GM21825 (cell line): ENCODE measurements at regions not wholly inside any gene's neighbourhood (a gene's known extent, or its start where the extent isn't known, plus 50 kb on each side); places are given as distances from the start of the nearest gene placed in this dataset.

ENCODE experiments used
- ATAC-seq: cut with Tn5 transposase; IDR thresholded peaks from one replicate; pipeline ENCODE4 v1.9.1; 2021; ENCODE audit warnings: mild to moderate bottlenecking, moderate library complexity; ENCODE audit not compliant: unreplicated experiment

GRCh38 chr11:112579282-112579681, 318.6 kb upstream of the PLET1 start:
- no peak for ATAC-seq

DNA sequence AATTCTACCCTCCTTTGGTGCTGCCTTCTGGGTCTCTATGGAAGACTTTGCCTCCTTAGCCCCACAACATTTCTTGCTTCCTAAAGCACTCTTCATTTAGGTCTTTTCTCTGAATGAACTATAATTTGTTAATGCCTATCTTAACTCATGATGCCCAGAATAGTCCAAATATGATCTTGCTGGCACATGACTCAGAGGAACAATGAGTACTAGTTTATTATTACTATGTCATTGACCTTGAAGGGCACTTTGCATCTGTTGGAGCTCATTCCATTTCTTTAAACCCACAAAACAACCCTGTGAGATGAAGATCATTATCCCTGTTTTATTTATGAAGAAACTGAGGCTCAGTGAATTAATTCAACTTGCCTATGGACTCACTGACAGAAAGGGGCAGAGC, 320.2 kb upstream of the PLET1 start:
- ATAC-seq, result no peak

DNA sequence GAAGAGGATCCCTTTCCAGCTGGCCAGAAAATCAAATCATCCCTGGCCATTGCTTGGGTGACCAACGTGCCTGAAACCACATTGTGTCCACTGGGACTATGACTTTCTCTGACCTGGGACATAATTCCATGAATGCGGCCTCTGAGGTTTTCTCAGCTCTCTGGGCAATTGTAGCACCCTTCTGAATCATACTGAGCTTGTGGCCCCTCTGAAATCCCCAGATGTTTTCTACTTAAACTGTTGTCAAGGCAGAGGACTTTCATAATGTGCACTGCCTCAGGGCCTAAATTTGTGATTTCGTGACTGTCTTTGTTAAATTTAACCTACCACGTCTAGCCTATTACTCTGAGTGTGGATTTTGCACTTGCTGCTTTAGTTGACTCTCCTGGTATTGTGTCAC, 321.1 kb upstream of the PLET1 start:
- no peak for ATAC-seq

GRCh38 chr11:112582366-112582765, 321.7 kb upstream of the PLET1 start:
- no peak for ATAC-seq

DNA sequence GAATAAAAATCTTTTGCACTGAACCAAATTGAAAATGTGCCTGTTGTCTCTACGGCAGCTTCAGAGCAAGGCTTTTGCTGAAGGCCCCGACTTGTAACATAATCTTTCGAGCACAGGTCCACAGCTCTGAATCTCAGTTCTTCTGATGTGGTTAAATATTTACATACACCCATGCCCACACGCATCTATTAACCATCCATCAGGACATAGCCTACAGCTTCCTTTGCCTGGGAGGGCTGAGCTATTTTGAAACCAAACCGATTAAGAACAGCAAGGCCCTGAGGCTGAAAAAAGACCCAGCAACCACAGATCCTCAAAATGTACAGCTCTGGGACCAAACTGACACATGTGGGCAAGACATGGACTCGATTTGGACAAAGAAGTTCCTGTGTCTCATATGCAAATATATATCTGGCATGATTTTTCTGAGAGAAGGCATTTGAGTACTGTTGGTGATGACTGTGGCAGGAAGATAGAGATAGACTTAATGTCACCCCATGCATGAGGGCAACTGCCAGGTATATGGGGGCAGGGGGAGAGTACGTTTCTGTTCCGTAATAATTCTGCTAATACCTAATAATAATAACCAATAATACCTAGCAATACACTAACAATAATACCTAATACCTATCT, 322.7 kb upstream of the PLET1 start:
- peak; percentile 93 for ATAC-seq

DNA sequence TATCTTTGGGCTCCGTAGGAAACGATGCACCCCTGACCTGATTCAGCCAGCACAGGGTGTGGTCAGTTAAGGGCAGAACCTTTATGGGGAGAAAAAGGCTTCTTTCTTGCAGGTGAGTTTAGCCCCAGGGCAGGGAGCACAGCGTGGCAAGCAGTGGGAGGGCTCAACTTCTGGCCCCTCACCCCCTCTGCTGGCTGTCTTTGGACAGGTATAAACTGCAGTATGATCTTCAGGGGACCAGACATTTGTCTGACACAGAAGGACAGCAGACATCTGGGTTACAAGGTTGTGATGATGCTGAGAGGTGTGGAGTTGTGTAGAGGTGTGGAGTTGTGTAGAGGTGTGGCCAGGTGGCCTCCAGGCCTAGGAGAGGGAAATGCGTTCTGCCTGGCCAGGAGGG, 324.0 kb upstream of the PLET1 start:
- no peak for ATAC-seq

DNA sequence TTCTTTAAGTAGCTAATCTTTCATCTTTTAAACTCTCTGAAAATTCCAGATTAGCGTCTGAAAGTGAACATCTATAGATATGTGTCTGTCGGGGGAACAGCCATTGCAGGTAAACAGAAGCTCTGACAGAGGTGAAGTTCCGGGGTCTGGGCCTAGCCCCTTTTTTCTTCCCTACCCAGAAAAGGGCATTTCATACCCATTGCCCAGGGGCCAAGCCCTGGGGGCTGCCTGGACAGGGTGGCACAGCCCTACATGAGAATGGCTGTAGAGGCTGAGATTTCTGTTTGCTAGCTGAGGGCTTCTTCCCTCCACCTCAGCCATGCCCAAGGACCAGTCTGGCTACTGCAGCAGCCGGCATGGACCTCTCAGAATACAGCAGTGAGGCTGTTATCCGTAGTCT, 327.0 kb upstream of the PLET1 start:
- no peak for ATAC-seq

GRCh38 chr11:112588252-112588694, 327.6 kb upstream of the PLET1 start:
- no peak for ATAC-seq

DNA sequence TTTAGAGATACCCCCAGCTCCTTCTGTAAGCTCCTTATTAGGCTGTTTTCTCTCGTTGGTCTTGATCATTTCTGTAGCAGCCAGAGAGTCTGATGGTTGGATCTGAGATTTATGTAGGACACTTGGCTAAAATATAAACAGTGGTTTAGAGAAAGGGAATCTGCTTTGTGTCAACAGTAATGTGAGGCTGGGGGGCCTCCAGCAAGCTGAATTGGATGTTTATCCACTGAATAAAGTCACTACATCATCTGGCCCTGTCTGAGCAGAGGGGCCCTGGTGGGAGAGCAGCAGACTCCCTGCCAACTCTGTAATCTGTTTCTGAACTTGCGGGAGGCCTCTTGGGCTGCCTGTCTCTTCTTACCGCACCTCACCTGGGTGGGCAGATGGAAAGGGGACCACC, 328.5 kb upstream of the PLET1 start:
- ATAC-seq, result no peak

DNA sequence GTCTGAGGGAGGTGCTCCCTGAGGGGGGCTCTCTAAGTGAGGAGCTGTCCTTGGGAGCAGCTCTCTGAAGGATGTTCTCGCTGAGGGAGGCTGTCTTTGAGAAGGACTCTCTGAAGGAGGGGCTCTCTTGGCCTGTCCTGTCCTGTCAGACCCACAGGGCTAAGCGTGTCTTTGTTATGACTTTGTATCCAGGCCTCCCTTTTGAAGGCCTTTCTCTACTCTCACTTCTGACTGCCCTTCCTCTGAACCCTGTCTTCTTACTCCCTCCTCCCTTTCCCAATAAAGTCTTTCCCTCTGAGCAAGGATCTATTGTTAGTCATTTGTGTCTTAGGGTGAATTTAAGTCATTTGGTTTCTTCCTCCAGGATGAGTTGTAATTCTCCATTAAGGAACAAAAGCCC, 330.1 kb upstream of the PLET1 start:
- no peak for ATAC-seq

GRCh38 chr11:112593440-112593839, 332.8 kb upstream of the PLET1 start:
- no peak for ATAC-seq

DNA sequence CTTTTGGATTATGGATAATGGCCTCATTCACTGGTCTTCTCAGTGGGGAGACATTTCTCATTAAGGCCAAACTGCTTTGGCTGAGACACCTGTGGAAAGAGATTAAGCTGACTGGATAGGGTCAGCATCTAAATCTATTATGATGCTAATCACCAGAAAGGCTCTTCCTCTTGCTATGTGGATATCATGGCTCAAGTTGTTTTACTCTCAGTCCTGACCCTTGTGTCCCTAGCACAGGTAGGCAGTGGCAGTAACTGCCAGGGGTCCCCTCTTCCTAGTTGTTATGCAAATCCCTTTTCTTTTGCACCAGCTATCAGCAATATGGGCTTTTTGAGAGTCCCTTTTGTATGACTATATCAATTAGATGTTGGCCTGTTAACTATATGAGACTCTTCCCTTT, 335.7 kb upstream of the PLET1 start:
- ATAC-seq, result no peak

DNA sequence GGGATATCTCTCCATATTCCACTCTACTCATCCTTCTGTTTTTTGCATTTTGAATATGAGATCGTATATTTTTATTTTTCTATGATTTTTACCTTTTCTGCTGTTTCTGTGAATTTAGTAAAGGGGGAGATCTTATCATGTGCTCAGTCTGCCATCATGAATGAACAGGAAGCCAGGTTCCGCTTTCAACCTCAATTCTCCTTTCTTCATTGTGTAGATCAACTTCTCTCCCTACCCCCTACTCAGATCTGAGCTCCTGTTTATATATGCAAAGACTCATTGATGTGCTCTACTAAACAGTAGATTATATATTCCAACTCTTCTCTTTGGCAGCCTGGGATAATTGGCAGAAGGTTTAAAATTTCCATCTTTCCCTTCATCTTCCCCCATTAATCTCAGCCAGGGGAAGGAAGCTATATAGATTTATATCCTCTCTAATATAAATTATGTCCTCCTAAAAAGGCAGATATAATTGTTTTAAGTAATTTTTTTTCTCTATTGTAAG, 336.7 kb upstream of the PLET1 start:
- ATAC-seq, result no peak

DNA sequence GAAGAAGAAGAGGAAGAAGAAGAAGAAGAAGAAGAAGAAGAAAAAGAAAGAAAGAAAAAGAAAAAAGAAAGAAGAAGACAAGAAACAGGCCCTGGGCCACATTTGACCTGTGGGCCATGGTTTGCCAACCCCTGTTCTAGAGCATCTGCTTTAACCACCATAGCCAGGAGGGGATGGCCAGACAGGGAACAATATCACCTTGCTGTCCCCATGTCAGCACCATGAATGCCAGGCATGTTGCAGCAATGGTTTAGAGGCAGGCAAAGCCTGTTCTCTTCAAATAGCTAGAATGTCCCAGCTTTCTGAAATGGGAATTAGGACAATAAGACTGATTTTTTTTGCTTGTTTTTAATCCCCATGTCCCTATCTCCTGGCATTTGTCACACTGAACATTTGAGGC, 338.6 kb upstream of the PLET1 start:
- no peak for ATAC-seq

DNA sequence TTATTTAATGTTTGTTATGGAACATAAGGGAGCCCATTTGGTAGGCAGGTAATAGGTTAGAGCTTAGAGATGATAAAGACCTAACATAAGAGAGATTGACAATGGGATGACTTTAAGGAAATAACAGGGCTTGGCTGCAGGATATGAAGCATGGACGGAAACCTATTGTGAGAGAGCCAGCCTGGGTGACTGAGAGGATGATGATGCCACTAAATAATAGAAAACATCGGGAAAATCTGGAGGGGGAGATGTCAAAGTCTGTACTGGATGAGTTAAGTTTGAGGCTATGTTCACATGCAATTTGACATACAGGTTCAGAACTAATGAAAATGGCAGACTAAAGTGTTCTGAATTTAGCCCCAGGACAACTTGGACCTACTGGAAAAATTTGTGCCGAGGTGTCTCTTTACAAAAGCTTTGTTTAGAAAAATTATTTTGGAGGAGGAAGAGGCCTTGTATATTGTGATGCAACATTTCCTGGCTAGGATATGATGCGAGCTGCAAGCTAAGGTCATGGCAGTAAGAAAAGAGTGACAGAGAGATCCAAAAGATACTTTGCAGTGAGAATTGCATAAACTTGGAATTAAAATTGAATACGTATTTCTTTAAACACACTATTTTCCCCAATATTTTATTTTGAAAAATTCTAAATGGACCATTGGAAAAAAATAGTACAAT, 339.3 kb upstream of the PLET1 start:
- no peak for ATAC-seq

DNA sequence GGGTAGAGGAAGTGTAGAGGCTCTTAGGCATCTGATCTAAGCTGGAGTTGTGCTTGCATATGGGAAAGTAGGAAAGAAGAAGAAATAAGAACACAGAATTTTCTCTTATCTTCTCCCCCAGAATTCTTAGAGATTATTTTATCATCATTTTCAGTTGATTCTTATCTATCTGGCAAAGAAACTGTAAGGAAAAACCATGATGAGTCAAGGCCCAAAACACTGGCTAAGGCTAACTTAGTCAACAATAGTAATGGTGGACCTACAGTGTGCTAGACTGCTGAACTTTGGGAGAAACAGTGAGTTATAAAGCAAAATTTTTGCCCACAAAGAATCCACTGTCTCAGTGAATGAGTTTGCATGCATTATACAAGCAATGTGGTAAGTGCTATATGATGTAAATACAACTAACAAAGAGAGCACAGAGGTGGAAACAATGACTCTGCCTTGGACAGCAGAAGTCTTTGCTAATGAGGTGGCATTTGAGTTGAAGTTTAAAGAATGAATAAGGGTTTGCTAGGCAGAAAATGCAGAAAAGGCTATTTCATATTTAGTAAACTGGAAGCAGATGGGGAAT, 344.5 kb upstream of the PLET1 start:
- no peak for ATAC-seq

DNA sequence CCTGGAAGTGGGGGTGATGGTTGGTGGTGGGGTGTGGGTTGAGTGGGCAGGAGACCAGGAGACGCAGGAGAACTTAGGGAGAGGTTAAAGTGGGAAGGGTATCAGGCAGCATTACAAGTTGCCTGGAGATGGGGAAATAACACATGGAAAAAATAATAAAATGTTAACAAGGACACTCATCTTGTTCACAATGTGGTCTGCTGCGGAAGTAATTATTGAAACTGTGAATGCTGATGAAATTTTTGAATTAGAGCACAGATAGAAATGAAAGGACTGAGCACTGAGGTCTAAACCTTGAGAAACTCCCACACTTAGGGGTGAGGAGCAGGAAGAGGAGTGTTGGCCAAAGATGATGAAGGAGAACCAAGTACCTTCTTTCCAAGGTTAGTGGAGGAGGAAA, 346.0 kb upstream of the PLET1 start:
- no peak for ATAC-seq

- no peak for ATAC-seq
These were observed 347.8 kb upstream of the PLET1 start for GRCh38 chr11:112608509-112608908.

DNA sequence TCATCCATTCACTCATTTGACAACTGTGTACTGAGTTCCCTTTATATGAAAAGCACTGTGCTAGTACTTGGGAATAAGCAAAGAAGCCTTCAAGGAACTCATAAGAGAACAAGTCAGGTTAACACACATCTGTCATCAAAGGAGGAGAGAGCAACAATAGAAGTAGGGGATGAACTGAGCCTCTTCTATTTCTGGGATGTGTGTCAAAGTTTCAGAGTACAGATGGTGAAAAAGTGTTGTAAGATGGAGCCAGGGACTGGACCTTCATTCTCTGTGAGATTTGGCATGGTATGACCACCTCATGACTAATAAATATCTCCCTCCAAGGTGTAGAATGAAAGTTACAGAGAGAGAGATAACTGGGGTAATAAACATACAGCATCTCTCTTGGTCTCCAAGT, 349.8 kb upstream of the PLET1 start:
- no peak for ATAC-seq

- no peak for ATAC-seq
These were observed 350.0 kb upstream of the NCAM1 start for GRCh38 chr11:112610996-112611750.

DNA sequence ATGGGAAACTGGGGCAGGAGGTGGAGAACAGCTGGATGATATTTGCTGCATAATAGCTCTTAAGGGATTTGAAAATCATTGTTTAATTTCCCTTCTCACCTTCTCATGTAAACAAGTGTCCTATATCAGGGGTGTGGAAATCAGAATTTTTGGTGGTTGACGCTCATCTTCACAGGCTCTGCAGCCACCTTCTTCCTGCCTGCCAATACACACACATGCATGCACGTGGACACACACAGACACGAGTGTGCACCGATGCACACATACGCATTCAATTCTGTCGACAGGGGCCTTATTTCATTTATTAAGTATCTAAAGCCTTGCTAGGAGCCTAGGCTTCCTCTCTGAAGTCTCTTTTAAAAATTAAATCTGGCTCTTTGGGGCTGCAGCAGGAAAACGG, 349.4 kb upstream of the NCAM1 start:
- no peak for ATAC-seq
